Stimulated activated CD4-positive, alpha-beta T cell treated with anti-CD3 and anti-CD28 coated beads, TNF-alpha, amount 100 ng/mL, for 1 hour (primary cell): ENCODE measurements at regions not wholly inside any gene's neighbourhood (a gene's known extent, or its start where the extent isn't known, plus 50 kb on each side); places are given as distances from the start of the nearest gene placed in this dataset.

Experiments
- DNase-seq, 3 donors: peaks; one replicate each; pipeline ENCODE4 v3.0.0-alpha.2; 2020; ENCODE audit warnings: low read depth in 3 of 3, low spot score in 1 of 3

DNA sequence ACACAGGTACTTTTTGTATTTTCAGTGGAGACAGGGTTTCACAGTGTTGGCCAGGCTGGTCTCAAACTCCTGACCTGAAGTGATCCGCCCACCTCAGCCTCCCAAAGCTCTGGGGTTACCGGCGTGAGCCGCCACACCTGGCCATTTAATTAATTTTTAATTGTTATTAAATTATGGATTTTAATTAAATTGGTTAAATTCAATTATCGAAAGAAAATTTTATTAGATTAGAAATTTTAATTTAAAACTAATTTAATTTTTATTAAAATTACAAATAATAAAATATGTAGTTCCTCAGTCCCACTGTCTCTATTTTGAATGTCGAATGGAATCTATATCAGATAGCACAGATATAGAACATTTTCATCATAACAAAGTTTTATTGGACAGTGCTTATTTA is 416.5 kb downstream of the GABRG2 start:
- DNase-seq: no peak

DNA sequence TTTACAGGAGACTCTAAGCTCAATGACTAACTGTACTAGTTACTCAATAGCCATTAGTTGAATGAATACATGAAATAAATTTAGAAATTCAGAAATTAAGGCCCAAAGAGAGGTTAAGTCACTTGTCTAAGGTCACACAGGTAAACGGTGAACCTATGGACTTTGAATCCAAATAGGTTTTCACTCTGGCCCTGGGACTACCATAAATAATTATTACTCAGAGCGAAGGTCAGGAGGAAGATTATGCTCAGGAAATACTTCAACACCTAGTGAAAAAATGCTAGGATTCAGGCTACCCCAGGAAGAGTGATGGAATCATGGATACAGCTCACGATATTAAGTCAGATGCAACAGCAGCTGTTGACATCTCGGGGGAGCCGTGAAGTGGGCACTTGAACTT is 417.4 kb downstream of the GABRG2 start:
- DNase-seq: no peak

DNA sequence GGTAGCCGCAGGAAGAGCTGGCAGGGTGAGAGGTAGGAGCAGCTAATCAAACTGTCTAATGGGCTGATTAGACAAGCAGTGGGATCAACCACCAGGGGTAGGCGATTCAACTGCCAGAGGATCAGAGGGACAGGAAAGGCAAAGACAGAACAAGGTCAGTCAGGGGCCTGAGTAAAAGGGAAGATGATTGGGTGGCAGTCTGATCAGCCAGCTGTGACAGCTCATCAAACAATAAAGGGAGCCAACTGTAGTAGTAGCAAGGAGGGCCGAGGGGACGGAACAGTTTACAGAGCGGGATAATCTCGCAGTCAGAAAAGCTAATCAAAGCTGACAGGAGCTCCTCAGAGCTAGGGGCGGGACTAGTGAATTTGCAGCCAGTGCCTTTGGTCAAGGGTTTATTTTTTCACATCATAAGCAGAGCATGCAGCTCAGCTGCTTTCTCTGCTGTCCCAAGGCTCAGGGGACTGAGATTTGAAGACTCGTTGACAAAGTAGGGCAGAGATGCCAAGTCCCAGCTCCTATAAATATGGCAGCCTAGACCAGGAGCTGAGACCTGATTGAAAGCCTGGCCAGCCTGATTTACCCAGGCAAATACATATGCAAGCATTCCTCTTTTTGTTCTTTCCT is 418.2 kb downstream of the GABRG2 start:
- no peak for DNase-seq

DNA sequence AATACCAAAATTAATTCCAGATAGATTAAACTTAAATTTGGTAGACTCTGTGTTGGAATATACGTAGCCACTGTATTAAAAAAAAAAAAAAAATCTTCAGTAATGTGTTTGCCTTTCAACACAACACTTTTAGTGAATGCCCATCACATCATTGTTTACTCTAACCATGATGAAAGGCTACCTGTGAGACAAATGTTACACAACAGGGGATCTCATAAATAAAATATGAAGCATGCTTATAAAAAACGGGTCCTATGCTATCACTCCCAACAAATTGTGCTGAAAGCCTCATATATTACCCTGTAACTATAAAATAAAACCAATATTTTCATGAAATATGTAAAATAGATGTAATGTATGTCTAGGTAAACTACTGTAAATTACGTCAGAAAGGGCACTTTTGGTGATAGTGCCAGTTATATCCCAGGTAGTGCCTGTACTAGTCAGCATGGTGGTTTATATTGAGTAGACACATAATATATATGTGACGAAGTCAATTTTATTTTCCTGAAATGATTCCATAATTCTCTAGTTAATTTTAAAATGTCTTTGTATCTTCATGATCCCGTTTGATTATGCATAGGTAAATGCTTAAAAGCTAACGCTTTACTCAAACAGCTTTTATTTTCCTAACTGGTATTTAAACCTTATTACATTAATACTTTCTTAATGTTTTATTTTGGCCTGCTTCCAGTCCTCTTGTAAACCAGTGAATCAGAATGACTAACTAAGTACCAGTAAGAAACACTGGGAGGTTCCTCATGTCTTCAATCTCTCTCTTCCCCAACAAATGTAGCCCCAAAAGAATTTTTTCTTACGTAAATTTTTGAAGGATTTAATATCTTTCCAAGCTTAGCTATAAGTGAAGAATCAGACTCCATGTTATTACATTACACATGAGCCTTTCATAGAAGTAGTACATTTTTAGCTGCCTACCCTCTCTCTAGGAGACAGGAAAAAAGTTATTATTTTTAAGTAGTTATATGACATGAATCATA is 420.3 kb downstream of the GABRG2 start:
- no peak for DNase-seq

DNA sequence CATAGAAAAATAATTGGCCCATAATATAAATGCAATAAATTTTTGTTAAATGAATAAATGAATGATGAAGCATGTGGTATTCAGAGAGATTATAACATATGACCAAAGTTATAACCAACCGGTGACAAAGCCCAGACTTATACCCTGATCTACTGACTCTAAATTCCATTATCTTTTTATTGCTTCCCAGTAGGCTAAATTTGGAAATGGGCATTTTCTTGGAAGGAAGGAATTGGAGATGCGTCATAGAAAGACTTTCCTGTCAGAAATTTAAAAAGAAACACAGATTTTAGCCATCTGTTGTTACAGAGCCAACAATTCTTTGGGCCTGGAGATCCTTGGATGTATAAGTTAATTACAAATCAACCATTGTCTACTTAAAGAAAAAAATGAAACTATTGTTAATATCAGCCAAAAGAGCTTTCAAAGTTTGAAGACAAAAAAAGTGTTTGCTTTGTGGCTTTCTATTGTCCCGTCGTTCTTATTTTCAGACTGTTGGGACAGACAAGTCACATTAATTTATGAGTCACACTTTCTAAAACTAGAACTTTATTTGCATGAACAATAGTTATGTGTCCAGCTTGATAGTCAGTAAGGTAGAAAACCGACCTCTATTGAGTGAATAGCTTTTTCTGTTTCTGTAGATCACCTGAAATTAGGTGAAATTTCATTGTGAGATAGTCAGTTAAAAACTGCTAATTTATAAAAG is 428.7 kb downstream of the GABRG2 start:
- no peak for DNase-seq

DNA sequence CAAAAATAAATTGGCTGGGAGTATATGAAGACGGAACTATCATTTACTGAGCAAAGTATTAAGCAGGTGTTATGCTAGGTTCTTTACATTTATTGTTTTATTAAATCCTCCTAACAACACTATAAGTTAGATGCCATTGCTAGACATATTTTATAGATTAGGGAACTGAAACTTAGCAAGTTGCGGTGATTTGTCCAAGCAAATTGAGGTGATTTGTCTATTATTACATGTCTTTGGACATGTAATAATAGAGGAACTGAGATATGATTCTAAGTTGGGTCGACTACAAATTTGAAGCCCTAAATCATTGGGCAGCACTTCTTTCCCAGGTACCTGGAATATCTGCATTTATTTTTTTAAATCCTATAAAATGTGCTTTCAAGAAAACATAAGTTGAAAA is 429.9 kb downstream of the GABRG2 start:
- DNase-seq: no peak

DNA sequence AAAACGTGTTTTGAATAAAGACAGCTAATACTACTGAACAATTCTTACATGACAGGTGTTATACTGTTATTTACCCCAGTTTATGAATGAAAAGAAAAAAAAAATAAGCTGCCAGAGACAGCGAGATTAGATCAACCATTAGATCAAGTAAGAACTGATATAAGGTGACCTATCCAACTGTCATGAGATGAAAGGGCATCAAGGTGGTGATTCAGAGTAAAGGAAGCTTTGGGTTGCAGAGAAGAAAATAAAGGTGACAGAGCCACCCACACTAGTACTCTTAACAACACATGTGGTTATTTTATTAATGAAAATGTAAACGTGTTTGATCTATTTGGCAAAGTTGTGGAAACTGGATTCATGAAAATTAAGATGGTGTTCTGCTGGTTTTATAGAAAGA is 435.2 kb downstream of the GABRG2 start:
- DNase-seq: no peak

DNA sequence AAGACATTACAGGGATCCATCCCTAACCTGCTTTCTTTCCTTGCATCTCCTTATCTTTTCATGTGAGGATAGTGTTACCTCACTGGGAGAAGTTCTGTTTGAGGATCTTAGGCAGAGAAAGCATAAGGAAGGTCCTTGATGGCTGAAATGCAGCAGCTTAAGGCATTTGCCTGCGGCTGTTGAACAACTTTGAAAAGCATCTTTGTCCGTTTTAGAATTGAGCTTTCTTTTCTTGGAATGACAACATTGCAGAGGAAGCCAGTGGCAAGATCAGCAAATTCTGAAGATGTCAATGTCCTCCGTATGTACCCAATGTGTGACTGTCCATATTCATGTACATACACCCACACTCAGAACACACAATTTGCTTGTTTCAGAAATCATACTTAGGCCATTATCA is 436.2 kb downstream of the GABRG2 start:
- DNase-seq: no peak

DNA sequence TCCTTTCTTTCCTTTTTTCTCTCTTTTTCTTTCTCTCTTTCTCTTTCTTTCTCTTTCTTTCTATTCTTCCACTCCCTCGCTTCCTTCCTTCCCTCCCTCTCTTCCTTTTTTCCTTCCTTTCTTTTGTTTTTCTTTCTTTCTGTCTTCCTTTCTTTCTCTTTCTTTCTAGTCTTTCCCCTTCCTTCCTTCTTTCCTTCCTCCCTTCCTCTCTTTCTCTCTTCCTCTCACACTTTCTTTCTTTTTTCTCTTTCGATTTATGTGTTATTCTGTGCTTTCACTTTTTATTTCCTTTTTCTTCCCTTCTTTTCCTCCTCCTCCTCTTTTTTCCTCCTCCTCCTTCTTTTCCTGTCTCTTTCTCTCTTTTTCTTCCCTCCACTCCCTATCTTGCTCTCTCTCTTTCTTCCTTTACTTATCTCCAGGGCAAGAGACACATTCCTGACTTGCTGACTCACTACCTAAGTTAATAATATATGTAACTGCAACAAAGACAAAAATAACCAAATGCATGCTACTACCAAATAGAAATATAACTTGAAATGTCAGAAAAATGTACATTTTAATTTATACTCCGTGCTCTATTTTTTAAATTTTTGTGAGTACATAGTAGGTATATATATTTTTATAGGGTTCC is 445.5 kb downstream of the GABRG2 start:
- no peak for DNase-seq

DNA sequence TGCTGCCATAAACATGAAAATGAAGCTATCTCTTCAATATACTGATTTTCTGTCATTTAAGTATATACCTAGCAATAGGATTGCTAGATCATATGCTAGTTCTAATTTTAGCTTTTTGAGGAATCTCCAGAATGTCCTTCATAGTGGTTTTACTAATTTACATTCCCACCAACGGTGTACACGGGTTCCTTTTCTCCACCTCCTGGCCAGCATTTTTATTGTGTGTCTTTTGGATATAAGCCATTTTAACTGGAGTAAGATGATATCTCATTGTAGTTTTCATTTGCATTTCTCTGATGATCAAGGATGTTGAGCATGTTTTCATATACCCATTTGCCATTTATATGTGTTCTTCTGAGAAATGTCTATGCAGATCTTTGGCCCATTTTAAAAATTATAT is 446.5 kb downstream of the GABRG2 start:
- no peak for DNase-seq

DNA sequence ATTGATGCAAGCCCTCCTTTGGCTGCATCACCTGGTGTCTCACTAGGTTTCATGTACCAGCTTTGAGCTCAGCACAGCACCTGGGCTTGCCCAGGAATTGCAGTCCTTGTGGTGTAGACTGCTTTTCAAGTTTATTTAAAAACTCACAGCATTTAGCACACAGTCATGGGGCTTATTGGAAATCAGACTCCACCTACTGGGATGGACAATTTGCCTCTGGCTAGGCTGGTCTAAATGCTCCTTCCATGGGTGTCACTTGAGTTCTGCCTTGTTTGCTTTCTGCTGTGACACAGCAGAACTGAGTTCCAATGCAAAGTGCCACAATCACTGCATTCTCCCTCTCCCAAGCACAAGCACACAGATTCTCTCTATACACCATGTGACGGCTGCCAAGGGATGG is 453.3 kb downstream of the GABRG2 start:
- DNase-seq: no peak

DNA sequence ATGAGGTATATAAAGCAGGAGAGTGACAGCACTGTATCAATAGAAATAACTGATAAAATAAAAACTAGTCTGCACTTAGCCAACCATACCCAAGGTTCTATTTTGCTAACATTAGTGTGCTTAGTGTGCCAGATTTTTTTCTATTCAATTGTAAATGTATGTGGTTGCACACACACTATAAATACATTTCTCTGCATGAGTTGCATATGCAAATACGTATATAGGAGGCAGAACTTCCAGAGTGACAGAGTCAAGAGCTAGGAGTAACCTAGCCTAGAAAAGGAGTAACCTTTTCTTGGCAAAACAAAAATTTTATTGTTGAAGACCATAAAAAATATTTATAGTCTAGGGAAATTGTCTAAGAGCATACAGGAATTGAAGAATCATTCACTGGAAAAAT is 461.6 kb downstream of the GABRG2 start:
- DNase-seq: no peak

DNA sequence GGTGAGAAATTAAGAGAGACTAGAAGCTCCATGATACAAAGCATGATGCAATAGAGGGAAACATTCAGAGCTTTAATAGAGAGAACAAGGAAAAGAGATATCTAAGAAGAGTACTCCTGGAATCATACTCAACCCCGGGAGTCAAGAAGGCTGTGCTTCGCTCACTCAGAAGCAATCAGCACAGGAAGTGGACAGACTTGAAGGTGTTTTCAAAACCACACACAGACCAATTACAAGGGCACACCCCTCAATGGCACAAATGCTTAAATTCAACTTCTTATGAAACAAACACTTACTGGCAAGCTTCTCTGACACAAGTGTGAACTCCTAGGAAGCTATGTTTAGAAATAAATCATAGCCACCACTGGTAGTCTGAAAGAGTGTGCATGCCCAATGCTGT is 462.3 kb downstream of the GABRG2 start:
- no peak for DNase-seq

DNA sequence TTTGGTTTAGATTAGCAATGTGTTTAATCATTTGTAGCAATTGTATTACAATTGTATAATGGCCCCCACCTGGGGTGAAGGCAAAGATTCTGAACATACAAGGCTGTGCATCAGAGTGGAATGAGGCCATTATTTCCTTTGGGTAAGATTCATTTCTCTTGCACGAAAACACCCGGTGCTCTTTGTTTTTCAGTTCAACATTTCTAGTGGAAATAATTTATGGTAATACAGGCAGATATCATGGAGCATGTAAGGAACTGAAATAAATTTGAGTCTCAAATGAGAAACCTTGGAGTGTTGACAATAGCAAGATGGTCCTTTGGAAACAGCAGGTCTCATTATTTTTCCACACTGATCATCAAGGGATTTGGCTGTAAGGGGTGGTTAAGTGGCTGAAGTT is 475.9 kb downstream of the GABRG2 start:
- DNase-seq: no peak

DNA sequence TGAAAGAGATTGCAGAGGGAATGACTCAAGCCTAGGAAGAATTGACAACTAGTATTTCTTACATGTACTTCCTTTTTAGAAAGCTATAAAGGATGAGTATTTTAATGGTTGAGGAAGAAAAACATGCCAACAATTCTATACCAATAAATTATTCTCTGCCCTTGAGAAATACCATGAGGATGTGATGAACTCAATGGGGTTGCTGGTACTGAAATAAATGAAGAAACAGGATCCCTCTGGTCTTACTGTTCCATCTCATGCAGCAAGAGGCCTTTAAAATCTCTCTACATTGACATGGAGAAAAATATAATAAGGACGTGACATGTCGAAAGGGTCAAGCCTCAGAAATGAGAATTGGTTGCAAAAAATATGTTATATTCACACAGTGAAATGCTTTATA is 477.3 kb downstream of the GABRG2 start:
- no peak for DNase-seq

DNA sequence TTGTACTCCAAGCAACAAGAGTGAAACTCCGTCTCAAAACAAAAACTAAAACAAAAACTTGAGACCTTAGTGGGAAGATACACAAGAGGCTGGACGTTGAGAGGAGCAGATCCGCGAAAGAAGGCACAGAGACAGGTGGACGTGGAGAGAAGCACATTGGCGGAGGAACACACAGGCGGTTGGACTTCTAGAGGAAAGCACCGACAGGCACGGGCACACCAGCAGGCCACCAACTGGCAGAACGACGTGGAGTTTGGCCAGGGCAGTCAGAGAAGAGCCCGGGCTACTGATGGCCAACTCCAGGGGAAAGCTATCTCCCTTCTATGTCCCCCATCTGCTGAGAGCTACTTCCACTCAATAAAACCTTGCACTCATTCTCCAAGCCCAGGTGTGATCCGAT is 482.7 kb downstream of the GABRG2 start:
- no peak for DNase-seq

DNA sequence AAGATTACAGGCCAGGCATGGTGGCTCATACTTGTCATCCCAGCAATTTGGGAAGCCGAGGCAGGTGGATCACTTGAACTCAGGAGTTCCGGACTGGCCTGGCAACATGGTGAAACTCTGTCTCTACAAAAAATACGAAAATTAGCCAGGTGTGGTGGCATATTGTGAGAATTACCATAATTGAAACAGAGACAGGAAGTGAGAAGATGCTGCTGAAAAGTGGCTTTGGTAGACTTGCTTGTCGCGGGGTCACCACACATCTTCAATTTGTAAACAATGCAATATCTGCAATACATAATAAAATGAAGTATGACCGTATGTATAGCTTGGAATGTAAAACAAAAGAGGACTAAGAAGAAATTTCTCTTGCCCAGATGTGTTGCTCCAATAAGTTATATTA is 490.5 kb downstream of the GABRG2 start:
- no peak for DNase-seq

DNA sequence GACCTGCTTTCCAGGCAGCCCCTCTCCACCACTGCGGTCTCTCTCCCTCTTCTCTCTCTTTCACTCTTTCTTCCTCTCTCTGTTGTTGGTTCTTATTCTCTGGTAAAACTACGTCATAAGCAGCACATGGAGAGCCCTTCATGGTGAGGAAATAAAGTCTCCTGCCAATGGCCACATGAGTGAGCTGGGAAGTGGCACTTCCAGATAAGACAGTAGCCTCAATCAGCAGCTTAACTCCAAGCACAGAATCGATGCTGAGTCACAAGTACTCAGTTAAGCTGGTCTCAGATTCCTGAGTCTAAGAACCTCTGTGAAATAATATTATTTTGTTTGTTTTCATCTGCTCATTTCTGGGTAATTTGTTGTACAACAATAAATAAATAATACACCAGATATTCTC is 500.1 kb downstream of the GABRG2 start:
- DNase-seq: no peak

DNA sequence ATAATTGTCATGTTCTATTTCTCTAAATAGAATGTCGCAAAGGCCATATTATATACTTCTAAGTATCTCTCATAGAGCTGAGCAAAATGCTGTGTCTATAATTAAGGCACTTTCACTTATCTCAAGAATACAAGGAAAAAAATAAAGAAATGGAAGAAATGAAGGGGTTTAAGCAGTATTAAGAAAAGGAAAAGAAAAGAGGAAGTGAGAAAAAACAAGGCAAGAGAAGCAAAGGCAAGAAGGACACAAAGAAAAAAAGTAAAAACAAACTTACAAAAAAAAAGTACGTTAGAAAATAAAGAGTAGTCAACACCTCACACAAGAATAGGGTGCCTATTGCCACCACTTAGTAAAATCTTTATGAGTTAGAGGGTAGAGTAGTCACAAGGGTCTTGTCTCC is 506.2 kb downstream of the GABRG2 start:
- DNase-seq: no peak

DNA sequence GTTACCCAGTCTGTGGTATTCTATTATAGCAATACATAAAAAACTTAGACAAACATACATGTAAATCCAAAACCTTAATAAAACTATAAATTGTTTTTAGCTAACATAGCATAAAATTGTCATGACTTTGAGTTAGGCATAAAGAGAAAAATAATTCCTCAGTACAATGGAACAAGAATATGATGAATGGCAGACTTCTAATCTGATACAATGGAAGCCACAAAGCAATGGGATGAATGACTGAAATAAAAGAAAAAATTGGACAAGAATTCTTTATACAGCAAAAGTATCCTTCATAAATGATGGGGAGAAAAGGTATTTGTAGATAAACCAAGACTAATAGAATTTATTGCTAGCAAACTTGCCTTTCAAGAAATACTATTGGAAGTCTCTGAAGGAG is 524.2 kb downstream of the GABRG2 start:
- DNase-seq: no peak

DNA sequence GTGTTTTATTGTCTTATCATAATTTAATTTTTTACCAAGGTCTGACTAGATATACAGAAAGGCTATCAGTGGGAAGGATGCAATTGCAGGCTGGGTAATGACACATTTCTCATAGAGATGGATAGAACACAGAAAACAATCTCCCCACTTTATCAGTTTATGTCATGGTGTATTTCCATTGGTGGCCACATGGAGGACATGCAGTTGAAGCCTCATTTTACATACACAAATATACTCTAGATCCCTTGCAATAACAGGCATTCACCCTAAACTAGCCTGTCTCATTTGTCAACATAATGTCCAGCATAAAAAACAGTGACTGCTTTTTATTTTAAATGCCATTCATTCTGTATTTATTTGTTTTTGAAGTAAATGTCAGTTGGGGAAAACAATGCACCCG is 526.3 kb downstream of the GABRG2 start:
- DNase-seq: no peak
